Loucy (cell line): ENCODE measurements at regions not wholly inside any gene's neighbourhood (a gene's known extent, or its start where the extent isn't known, plus 50 kb on each side); places are given as distances from the start of the nearest gene placed in this dataset.

Source experiments
- EZH2phosphoT487 ChIP-seq: fragments of 200-600 bp; IDR thresholded peaks from 2 replicates; pipeline ENCODE4 v1.6.1; 2018; ENCODE audit warnings: antibody characterized with exemption, mild to moderate bottlenecking, moderate library complexity, borderline replicate concordance
- TF ChIP-seq, protein P1 (sequence below): fragments of 200-600 bp; sonication (generic); conservative IDR thresholded peaks from 2 replicates; pipeline ENCODE4 v1.5.1; 2014; ENCODE audit warnings: mild to moderate bottlenecking, antibody characterized with exemption, low read length

DNA sequence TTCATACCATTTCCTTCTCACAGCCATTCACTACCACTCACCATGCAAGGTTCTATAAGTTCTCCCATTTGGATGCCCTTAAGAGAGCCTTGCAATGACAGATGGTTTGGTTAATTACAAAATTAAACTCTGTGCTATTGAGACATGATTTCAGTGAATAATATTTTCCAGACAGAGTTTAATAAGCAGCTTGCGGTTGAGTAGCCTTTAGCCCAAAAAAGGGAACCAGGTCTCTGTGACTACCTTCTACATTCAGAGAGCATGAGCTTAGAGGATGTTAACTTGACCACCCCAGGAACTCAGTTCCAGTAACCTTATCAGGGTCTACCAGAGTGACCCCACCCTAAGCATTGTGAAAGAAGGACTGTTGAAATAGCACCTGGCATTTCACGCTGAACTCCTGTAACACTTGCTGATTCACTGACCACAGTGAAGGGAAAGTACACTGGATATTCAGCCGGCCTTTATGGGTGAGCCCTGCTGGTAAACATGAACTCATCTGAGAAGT lies 1173.1 kb upstream of the ZEB2 start:
- TF ChIP-seq, protein P1, sequence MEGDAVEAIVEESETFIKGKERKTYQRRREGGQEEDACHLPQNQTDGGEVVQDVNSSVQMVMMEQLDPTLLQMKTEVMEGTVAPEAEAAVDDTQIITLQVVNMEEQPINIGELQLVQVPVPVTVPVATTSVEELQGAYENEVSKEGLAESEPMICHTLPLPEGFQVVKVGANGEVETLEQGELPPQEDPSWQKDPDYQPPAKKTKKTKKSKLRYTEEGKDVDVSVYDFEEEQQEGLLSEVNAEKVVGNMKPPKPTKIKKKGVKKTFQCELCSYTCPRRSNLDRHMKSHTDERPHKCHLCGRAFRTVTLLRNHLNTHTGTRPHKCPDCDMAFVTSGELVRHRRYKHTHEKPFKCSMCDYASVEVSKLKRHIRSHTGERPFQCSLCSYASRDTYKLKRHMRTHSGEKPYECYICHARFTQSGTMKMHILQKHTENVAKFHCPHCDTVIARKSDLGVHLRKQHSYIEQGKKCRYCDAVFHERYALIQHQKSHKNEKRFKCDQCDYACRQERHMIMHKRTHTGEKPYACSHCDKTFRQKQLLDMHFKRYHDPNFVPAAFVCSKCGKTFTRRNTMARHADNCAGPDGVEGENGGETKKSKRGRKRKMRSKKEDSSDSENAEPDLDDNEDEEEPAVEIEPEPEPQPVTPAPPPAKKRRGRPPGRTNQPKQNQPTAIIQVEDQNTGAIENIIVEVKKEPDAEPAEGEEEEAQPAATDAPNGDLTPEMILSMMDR: no peak
- TF ChIP-seq EZH2phosphoT487: no peak
